HuH-7.5 (cell line): ENCODE measurements at regions not wholly inside any gene's neighbourhood (a gene's known extent, or its start where the extent isn't known, plus 50 kb on each side); places are given as distances from the start of the nearest gene placed in this dataset.

Source experiments
- DNase-seq: peaks from one replicate; pipeline ENCODE4 v3.0.0; 2011; ENCODE audit warnings: low spot score

GRCh38 chr10:58996866-58997265 is 179.6 kb upstream of the PHYHIPL start:
- DNase-seq = no peak

GRCh38 chr10:58998924-58999713 is 177.3 kb upstream of the PHYHIPL start:
- no peak for DNase-seq

DNA sequence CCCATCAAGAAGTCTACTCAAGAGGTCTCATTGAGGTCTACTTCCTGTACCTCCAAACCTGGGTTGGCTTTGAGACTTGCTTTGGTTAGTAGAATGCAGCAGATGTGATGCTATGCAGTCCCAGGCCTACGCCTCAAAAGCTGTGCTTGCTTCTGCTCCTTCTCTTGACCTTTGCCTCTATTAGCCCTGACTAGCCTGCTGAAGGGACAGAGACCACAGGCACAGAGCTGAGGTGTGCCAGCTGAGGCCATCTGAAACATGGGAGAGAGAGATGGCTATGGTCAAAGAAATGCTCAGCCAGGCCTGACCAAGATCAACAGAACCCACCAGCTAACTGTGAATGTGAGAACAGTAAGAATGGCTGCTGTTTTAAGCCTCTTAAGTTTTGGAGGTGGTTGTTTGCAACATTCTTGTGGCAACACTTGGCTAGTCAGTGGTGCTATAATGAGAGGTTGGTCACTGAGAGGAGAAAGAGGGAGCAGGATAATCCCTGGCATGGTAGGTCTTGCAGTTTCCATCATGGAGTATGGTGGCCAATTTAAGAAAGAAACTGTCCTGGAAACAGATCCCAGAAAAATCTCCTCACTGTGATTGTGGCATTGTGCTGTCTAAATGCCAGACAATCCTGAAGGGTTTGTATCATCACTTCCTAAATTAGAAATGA is 176.1 kb upstream of the PHYHIPL start:
- no peak for DNase-seq

- DNase-seq = no peak
These were observed 174.4 kb upstream of the PHYHIPL start for GRCh38 chr10:59002011-59002410.

DNA sequence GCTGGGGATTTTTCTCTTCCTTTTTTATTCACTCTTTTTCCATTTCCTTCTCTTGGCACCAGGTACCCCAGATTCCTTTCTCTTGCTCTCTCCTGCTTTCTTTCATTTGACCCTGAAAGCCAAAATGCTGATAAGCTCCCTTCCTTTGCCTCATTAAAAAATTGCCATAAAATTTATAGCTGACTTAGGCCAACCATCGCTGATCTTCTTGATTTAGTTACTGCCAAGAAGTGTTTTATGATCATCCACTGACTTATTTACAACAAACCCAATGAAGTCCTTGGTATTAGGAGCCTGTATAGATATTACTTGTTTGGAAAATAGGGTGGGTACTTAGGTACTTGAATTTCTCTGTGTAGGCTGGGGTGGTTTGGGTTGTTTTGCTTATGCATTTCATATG is 173.2 kb upstream of the PHYHIPL start:
- DNase-seq = no peak

DNA sequence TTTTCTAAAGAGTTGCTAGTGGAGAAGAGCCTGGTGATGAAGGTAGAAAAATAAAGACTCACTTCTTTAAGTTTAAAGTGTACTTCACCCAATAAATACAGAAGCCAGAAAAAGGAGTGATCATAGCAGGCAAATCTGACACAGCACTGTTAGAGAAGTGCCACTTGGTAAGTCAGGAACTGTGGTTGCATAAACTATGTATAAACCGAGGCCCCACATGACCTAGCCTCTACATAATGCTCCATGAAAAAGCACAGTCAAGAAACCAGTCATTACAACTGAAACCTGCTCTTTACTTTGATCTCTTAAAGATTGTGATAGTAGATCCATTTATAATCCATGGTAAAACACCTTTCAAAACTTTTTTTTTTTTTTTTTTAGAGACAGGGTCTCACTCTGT is 172.1 kb upstream of the PHYHIPL start:
- DNase-seq = no peak

GRCh38 chr10:59006511-59007306 is 169.7 kb upstream of the PHYHIPL start:
- DNase-seq = no peak

- no peak for DNase-seq
These were observed 169.0 kb upstream of the PHYHIPL start for GRCh38 chr10:59007307-59008025.

GRCh38 chr10:59008452-59008851 is 168.0 kb upstream of the PHYHIPL start:
- DNase-seq = no peak

DNA sequence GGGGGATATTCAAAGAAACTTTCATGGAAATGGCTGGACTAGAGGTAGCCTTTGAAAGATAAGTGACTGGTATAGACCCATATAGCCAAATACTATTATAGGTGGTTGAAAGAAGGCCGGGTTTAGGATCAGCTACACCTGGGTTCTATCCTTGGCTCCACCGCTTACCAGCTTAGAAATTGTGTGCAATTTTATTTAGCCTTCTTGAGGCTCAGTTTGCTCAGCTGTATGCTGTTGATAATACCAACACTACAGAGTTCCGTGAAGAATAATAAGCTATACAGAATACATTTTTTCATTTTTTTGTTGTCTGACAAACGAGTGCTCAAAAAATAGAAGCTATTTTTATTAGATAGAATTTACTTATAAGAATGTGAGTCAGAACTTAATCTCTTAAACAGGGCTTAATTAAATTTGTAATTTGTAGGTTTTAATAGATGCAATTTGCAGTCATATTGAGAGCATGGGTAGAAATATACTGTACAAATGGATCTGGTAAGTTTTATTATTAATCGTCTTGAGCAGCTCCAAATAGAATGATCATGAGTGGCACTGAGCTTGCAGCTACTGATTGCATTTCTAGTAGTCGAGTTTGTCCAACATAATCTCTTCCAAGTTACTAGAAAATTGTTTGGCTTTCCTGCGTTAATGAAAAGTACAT is 164.3 kb upstream of the PHYHIPL start:
- DNase-seq = no peak

GRCh38 chr10:59012839-59013238 is 163.6 kb upstream of the PHYHIPL start:
- DNase-seq = no peak

DNA sequence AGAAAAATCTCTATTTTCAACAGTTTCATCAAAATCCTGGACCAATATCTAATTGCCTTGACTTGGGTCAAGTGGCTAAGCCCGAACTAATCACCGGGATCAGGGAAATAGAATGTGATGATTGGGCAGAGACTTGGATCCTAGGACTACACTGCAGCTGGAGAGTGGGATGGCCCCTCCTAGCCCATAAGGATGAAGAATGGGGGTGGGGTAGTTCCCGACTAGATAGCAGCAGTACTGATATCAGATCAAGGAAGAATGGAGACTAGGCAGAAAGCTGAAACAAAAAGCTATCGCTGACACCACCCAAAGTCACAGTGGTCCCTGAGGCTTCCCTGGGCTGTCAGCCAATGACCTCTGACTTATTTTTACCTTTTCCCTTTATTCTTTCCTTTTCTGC is 160.4 kb upstream of the PHYHIPL start:
- DNase-seq = no peak

GRCh38 chr10:59018977-59019376 is 157.5 kb upstream of the PHYHIPL start:
- no peak for DNase-seq

- no peak for DNase-seq
These were observed 156.8 kb upstream of the PHYHIPL start for GRCh38 chr10:59019603-59020002.

DNA sequence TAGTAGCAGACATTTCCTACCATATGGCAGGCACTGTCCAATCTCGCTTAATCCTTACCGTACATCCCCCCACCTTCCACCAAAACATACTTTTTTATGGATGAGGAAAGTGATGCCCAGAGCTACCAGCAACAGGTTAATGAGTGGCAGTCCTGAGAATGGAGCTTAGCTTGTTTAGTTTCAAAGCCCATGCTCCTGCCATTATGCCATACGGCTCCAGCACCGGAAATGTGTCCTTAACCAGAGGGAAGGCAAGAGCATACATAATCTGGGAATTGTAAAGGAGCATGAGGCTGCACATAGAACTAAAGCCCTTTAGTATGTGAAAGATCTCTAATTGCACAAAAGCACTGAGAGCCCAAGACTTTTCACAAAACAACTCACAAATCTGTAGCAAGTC is 155.9 kb upstream of the PHYHIPL start:
- no peak for DNase-seq

- no peak for DNase-seq
These were observed 150.3 kb upstream of the PHYHIPL start for GRCh38 chr10:59025981-59026765.

- no peak for DNase-seq
These were observed 148.3 kb upstream of the PHYHIPL start for GRCh38 chr10:59027975-59028655.

DNA sequence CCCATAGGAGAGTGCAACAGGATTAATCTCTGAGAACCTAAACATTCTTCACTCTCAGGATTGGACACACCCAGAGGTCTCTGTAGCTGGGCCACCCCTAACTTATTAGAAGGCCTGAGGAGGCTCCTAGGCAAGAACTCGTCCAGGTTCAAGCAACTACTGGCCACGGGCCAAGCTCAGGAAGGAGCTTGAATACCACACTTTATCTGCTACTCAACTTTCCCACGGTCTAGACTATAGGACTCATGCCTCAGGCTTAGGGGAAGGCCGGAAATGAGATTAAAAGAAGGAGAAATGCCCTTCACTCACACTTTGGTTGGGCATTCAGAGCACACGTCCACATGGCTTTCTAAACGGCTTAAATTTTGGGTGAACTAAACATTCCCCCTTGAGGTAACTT is 142.8 kb upstream of the PHYHIPL start:
- DNase-seq = no peak

DNA sequence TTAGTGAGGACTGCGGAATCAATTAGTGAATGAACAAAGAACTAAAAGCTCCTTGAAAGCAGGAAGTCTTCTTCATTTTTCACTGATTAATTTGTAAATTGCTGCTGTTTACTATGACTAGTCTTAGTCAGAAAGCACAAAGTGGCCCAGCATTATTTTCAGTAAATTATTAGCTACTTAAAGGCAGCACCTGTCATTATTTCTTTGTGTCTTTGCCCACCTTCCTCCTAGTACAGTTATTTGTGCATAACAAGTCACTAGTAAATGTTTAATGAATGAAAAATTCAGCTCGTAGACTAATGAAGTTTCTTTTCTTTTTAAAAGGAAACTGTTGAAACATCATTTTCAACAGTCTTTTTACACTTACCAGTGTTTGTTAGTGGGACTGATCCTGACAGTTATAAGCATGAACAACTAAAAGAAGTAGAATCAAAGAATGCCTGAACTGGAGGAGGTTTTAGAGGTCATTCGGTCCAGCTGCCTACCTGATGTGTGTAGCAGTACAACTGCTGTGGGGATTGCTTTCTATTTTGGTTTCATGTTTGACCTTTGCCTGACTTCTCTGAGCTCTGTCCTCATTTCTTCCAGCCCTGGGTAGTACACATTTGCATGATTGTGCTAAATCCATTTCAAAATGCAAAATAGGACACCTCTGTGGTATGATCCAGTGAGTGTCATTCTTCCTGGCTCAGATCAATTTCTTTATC is 140.0 kb upstream of the PHYHIPL start:
- DNase-seq = no peak

GRCh38 chr10:59037018-59037389 is 139.4 kb upstream of the PHYHIPL start:
- DNase-seq = no peak
